ENCODE measurements at regions not wholly inside any gene's neighbourhood (a gene's known extent, or its start where the extent isn't known, plus 50 kb on each side); places are given as distances from the start of the nearest gene placed in this dataset.

DNA sequence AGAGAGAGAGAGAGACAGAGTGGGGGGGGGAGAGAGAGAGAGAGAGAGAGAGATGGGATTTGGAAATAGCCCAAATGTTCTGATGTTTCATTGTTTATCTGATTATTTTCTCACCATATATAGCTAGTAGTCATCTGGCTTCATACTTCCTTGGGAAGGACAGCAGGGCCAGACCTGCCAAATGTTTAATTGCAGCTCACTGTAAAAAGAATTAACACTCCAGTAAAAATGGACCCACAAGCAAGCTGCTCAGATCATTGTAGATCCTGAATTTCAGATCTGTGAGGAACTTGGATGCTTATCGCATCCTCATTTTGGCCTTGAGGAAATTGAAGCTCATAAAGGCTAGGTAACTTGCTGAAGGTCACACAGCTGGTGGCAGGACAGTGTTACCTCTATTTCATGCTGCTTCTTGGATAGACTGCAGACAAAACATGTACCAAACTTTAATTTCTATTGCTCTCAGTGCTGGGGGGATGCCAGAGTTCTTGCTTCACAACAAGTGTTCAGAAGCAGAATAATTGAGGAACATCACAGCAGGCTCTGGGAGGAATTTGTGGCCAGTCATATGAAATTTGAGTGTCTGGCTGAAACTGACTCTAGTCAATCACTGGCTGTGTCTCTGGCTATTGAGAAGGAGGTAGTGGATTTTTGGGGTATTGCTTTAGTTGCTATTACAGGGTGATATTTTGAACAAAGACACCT lies 223.5 kb downstream of the PIK3C3 start:
- DNase-seq (no peak), ATAC-seq (no peak)
- no peaks in the 10 kb centered on the region for H3K36me3 ChIP-seq (ENCODE audit: low read depth, low read length)
- H3K9me3 ChIP-seq (ENCODE audit: low read length) = no peaks in the 10 kb centered on the region
- ChIA-PET POLR2A (ENCODE audit: unreplicated experiment) (interaction anchor here (0.6 kb wide), 1 partner anchor 16 kb away, joined by 9 read pairs; no protein-coding TSS in a partner anchor), CTCF (no interaction called here)
- H3K79me2 ChIP-seq (ENCODE audit: low read length) = no peaks in the 10 kb centered on the region
- H3K9me2 ChIP-seq (replicated peaks; ENCODE audit: low read length) = no peaks in the 10 kb centered on the region
- no peak overlapping the region for H3K27ac ChIP-seq (ENCODE audit: low read length)
- no peaks in the 10 kb centered on the region for H4K20me1 ChIP-seq (ENCODE audit: low read length)
- no peak overlapping the region for H3K4me2 ChIP-seq (ENCODE audit: low read length)
- peaks cover 11% of the 10 kb centered on the region for H3K4me1 ChIP-seq (ENCODE audit: insufficient read depth, low read length)
- no peak overlapping the region for H2AFZ ChIP-seq (ENCODE audit: low read length)
- TF ChIP-seq, protein P1, sequence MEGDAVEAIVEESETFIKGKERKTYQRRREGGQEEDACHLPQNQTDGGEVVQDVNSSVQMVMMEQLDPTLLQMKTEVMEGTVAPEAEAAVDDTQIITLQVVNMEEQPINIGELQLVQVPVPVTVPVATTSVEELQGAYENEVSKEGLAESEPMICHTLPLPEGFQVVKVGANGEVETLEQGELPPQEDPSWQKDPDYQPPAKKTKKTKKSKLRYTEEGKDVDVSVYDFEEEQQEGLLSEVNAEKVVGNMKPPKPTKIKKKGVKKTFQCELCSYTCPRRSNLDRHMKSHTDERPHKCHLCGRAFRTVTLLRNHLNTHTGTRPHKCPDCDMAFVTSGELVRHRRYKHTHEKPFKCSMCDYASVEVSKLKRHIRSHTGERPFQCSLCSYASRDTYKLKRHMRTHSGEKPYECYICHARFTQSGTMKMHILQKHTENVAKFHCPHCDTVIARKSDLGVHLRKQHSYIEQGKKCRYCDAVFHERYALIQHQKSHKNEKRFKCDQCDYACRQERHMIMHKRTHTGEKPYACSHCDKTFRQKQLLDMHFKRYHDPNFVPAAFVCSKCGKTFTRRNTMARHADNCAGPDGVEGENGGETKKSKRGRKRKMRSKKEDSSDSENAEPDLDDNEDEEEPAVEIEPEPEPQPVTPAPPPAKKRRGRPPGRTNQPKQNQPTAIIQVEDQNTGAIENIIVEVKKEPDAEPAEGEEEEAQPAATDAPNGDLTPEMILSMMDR (conservative IDR thresholded peaks at IDR 0.05; ENCODE audit: low read depth, low read length) = no peak
- no peak for TF ChIP-seq EZH2phosphoT487 (IDR thresholded peaks at IDR 0.05; ENCODE audit: borderline replicate concordance, low read length)
- H3K27me3 ChIP-seq (ENCODE audit: low read length) = no peaks in the 10 kb centered on the region
- H3K4me3 ChIP-seq (ENCODE audit: low read length) = no peak overlapping the region
- intact Hi-C loops (cut with micrococcal nuclease) = no loop called here
- no peak overlapping the region for H3K9ac ChIP-seq (ENCODE audit: low read length)
- H3F3A ChIP-seq (ENCODE audit: low read length, unreplicated experiment) = no peaks in the 10 kb centered on the region
- BruUV-seq (replicated peaks) = no TSS peak

DNA sequence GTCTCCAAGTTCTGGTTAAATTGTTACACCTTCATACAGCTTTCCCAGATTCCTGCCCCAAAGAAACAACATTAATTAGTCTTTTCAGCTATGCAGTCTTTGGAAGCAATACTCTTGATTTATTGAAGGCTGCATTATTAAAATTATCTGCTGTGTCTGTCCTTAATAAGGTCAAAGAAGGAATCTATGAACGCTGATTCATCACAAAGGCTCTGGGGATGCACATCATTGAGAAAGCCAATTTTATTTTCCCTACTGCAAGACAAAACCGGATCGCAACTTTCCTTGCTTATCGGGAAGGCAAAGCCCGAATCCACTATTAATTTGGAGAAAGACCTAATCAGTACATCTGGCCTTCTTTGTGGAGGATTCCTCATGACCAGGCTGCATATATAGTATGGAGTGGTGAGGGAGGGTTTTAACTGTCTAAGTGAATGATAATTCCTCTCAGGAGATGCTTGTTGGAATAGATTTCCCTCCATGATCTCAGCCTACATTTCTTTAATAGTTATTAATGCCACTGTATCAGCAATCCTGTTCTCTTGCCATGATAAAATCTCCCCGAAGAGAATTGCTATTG lies 224.6 kb downstream of the PIK3C3 start:
- no peak for ATAC-seq
- POLR2A ChIA-PET (ENCODE audit: unreplicated experiment) = no interaction called here
- Histone ChIP-seq H2AFZ (ENCODE audit: low read length) (no peak overlapping the region), H3K4me1 (ENCODE audit: insufficient read depth, low read length) (peaks cover 16% of the 10 kb centered on the region), H3K27ac (ENCODE audit: low read length) (no peak overlapping the region), H3K9me2 (replicated peaks; ENCODE audit: low read length) (no peaks in the 10 kb centered on the region), H3F3A (ENCODE audit: low read length, unreplicated experiment) (no peaks in the 10 kb centered on the region), H3K4me3 (ENCODE audit: low read length) (no peak overlapping the region), H3K9ac (ENCODE audit: low read length) (no peak overlapping the region), H3K79me2 (ENCODE audit: low read length) (no peaks in the 10 kb centered on the region), H3K9me3 (ENCODE audit: low read length) (no peaks in the 10 kb centered on the region), H3K36me3 (ENCODE audit: low read depth, low read length) (no peaks in the 10 kb centered on the region), H3K27me3 (ENCODE audit: low read length) (no peaks in the 10 kb centered on the region), H4K20me1 (ENCODE audit: low read length) (no peaks in the 10 kb centered on the region), H3K4me2 (ENCODE audit: low read length) (no peak overlapping the region)
- CTCF ChIA-PET = no interaction called here
- no peak for TF ChIP-seq EZH2phosphoT487 (IDR thresholded peaks at IDR 0.05; ENCODE audit: borderline replicate concordance, low read length)
- TF ChIP-seq, protein P1 (conservative IDR thresholded peaks at IDR 0.05; ENCODE audit: low read depth, low read length) = no peak
- no peak for TF ChIP-seq EZH2 (IDR thresholded peaks at IDR 0.05; ENCODE audit: low read length, unreplicated experiment)
- DNase-seq = no peak
- no TSS peak for BruUV-seq (replicated peaks)
- intact Hi-C loops (cut with micrococcal nuclease) = no loop called here

DNA sequence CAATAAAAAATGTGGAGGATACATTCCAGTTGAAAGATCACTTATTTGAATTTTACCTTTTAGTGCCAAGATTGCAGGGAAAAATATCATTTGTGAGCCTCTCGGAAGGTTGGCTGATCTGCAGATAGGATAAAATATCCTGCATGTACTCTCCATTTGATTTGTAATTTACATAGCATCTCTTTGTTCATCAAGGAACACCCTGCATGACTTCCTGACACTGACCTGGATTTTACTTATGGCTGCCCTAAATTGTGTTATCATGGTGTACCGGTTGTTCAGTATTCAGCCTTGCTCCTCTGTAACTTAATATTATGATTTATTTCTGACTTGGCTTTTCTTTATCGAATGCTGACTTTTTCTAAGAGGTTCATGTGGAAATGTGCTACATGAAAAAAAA lies 226.4 kb downstream of the PIK3C3 start:
- Histone ChIP-seq H3K9me2 (replicated peaks; ENCODE audit: low read length) (no peaks in the 10 kb centered on the region), H3K9me3 (ENCODE audit: low read length) (no peaks in the 10 kb centered on the region), H3K79me2 (ENCODE audit: low read length) (no peaks in the 10 kb centered on the region), H3K27me3 (ENCODE audit: low read length) (no peaks in the 10 kb centered on the region), H2AFZ (ENCODE audit: low read length) (no peak overlapping the region), H3K4me1 (ENCODE audit: insufficient read depth, low read length) (peaks cover 16% of the 10 kb centered on the region), H3K9ac (ENCODE audit: low read length) (no peak overlapping the region), H4K20me1 (ENCODE audit: low read length) (no peaks in the 10 kb centered on the region), H3F3A (ENCODE audit: low read length, unreplicated experiment) (no peaks in the 10 kb centered on the region), H3K4me2 (ENCODE audit: low read length) (no peak overlapping the region), H3K36me3 (ENCODE audit: low read depth, low read length) (no peaks in the 10 kb centered on the region), H3K27ac (ENCODE audit: low read length) (no peak overlapping the region), H3K4me3 (ENCODE audit: low read length) (no peak overlapping the region)
- TF ChIP-seq EZH2 (IDR thresholded peaks at IDR 0.05; ENCODE audit: low read length, unreplicated experiment) = no peak
- TF ChIP-seq, protein P1 (conservative IDR thresholded peaks at IDR 0.05; ENCODE audit: low read depth, low read length) = no peak
- no peak for TF ChIP-seq EZH2phosphoT487 (IDR thresholded peaks at IDR 0.05; ENCODE audit: borderline replicate concordance, low read length)
- intact Hi-C loops (cut with micrococcal nuclease) = no loop called here
- BruUV-seq (replicated peaks) = no TSS peak
- POLR2A ChIA-PET (ENCODE audit: unreplicated experiment) = no interaction called here
- CTCF ChIA-PET = no interaction called here
- ATAC-seq (no peak), DNase-seq (no peak)
